HG02938 (cell line): ENCODE measurements at regions not wholly inside any gene's neighbourhood (a gene's known extent, or its start where the extent isn't known, plus 50 kb on each side); places are given as distances from the start of the nearest gene placed in this dataset.
"Not testable (repeated sequence)": the region's sequence is repeated elsewhere in the genome, so short reads cannot be mapped to it uniquely, and the experiment has no call there.

ENCODE experiments used
- ATAC-seq: cut with Tn5 transposase; IDR thresholded peaks from one replicate; pipeline ENCODE4 v1.9.1; 2021; ENCODE audit warnings: mild to moderate bottlenecking, moderate library complexity; ENCODE audit not compliant: unreplicated experiment

- ATAC-seq: no peak
Measured at GRCh38 chr11:130668751-130669150, 220.3 kb downstream of the ADAMTS15 start.

DNA sequence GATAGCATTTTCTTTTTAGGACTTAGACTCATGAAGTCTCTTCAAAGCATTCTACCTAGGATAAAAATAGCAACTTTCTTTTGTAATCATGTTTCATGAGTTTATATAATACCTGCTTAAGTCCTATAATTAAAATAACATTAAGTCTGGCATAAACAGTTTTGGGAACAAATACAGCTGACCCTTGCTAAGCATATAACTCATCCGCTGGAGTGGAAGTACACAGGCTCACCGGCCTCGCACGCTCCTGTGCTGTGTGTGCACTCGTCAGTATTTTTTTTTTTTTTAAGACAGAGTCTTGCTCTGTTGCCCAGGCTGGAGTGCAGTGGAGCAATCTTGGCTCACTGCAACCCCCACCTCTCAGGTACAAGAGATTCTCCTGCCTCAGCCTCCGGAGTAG lies 221.8 kb downstream of the ADAMTS15 start:
- ATAC-seq: no peak

GRCh38 chr11:130671801-130672700 lies 223.6 kb downstream of the ADAMTS15 start:
- no peak for ATAC-seq

DNA sequence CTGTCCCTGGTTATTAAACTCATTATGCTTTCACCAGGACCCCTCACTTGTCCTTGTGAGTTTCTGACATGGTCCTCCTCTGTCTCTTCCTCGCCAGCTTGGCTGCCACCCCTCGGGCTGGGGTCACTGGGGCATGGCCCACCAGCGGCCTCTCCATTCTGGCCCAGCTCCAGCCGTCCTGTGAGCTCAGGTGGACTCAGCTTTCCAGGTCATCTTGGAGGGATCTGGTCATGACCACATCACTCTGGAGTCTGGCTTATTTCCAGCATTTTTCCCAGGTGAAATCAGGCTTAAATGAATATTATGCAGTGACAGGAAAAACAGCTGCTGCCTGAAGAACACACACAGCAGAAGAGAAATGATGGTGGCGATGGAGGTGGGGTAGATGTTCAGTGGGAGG lies 224.5 kb downstream of the ADAMTS15 start:
- ATAC-seq: no peak

DNA sequence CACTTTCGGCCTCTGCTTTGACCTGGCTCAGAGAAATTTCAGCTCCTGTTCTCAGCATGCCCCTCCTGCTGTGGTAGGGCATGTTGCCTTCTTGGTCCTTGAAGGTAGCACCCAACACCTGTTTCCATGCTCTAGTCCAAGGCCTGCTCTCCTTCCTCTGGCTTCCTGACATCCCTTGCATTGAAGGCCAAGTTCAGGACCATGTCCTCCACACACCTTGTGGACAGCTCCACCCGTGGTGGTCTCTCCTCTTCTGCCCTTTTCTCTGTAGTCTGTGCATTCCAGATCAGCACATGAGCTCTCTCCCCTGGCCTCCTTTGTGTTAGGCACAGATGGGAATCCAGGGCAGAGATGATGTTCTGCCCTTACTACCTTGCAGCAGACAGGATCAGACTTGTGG lies 225.3 kb downstream of the ADAMTS15 start:
- no peak for ATAC-seq

DNA sequence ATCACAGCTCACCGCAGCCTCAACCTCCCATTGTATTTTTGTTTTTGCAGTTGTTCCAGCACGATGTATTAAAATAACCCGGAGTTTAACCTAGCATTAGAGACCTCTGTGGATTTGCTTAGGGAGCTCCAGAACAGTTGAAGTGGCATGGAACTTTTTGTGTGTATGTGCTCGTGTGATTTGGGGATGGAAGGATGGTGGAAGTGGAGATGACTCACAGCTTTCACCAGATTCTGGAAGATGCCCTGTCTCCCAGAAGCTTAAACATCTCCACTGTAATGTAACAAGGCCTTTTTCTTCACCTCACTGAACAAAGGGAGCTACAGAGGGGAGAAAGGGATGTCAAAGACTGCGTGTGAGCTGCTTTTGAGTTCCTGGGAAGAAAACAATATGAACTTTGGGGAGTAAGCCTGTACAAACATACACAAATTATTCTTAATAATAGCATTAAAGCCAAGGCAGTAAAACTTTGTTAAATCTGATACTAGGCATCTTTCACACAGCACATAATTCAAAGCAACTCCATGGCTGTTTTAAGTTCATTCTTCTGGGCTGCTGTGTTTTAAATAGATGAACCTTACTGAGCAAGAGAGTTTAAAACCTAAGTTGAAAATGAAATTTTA lies 226.4 kb downstream of the ADAMTS15 start:
- ATAC-seq: no peak

DNA sequence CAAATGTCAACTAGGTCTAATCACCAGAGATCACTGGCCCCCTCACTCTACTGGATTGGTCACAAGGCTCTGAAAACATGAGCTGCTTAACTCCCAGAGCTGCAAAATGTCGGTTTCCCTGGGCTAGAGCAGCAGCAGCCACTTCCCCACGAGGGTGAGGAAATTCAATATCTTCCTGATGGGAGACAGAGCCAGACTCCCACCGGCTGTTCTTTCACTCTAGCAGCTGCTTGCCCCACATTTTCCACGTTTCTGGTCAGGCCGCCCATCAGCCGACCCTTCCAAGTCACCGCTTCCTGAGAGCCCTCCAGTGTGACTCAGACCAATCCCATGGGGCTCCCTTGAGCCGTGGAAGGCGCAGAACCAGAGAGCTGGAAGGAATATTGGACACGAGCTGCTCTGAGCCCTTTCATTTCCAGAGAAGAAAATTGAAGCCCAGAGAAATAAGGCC lies 227.0 kb downstream of the ADAMTS15 start:
- ATAC-seq: no peak

GRCh38 chr11:130675917-130676316 lies 227.5 kb downstream of the ADAMTS15 start:
- ATAC-seq: no peak

- ATAC-seq: no peak
Measured at GRCh38 chr11:130677486-130678153, 229.2 kb downstream of the ADAMTS15 start.

DNA sequence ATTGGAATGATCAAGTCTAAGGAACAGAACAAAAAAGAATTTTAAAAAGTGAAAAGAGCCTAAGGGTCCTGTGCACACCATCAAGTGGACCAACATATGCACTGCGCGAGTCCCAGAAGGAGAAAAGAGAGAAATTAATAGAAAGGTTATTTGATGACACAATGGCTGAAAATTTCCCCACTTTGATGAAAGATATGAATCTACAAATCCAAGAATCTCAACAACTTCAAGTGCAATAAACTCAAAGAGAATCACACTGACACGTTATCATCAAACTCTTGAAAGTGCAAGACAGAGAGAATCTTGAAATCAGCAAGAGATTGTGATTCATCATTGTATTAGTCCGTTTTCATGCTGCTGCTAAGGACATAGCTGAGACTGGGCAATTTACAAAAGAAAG lies 230.8 kb downstream of the ADAMTS15 start:
- no peak for ATAC-seq

GRCh38 chr11:130682471-130682870 lies 233.8 kb downstream of the SNX19 start:
- ATAC-seq: not testable (repeated sequence)

DNA sequence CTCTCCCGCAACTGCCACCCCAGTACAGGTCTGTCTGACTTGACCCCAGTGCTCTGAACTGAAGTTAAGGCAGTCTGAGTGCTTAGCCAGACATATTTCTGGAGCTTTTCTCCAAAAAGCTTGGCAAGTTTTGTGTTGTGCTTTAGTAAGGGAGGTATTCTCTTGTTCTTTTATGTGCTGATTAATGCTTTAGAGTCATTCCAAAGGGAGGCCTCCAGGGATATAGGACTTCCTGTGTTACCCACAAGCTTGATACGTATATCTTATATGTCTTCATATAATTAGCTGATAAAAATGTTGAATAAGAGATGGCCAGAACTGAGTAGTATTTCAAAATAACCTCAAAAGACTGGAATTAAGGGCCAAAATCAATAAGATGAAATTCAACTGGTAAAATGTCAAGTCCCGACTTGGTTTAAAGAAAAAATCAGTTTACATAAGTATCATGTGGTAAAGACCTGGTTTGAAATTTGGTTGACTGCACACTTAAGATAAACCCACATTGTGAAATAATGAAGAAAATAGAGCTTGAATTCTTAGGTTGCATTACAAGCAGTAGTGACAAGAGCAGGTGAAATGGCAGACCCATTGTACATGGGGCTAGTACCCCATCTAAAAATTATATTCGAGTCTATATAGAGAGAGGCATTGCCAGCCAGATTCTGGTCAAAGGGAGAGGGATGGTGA lies 226.9 kb downstream of the SNX19 start:
- ATAC-seq: no peak

- ATAC-seq: no peak
Measured at GRCh38 chr11:130691581-130691980, 224.7 kb downstream of the SNX19 start.

DNA sequence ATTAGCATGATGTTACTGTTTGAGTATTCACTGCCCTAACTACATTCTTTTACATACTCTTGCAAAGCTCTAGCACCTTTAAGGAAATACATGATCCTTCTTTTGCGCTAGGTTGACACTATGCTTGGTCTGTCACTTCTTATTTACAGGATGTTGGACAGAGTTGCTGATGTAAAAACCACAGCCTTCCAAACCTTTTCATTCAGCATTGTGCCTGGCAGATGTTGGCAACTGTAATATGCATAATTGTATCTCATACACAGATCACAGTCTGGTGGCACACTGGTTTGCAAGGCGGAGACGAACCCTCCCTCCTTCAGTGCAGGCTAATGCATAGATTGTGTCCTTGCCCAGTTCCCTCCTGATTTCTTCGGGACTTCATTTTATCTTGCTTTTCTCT lies 224.1 kb downstream of the SNX19 start:
- ATAC-seq: no peak

DNA sequence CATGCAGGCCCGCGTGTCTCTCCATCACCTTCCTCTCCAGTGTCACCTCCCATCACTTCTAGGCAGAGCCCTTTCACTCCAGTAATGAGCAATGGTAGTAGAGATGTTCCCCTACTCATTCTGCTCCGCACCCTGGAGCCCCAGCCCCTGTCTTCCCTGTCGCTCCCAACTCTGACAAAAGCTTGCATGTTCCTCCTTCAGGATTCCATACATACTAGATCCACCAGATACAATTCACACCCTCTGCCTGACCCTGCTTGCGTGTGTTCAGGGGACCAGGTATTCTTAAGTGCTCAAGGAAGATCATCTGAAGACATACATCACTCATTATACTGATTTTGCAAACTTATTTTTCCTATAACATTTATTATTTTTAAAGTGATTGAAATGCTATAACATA lies 222.7 kb downstream of the SNX19 start:
- no peak for ATAC-seq

DNA sequence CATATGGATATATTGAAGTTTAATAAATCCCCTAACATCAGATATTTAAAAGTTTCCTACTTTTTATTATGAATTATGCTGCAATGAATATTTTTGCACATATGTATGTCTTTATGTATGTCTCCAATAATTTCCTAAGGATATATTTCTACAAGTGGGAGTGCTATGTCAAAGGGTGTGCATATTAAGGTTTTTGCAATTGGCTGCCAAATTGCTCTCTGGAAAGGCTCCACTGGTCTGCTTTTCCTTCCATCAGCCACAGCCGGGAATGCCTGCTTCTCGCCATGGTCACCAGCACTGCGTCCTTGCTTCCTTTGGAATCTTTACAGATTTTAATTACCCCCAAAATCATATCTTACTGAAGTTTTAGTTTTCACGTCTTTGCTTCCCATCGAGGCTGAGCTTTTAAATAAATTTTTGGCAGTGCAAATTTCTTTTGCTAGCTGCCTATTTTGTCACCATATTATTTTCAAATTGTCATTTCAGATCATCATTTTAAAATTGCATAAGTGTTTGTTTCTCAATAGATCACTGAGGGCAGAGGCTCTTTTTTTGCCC lies 221.7 kb downstream of the SNX19 start:
- ATAC-seq: no peak

DNA sequence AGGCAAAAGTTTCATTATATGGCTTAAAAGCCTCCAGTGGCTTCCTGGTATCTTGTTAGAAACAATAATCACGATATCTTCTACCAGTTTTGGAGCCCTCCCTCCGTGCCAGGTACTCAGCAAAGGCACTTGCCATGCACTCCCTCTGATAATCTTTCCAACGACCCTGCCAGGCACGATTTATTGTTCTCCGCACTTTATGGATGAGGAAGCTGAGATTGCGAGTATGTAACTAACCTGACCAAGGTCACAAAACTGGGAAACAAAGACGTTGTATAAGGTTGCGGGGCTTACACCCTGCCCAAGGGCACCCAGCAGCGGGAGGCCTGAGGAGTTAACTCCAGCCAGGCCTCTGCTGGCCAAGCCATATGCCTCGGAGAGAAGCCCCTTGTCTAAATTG lies 218.1 kb downstream of the SNX19 start:
- no peak for ATAC-seq

DNA sequence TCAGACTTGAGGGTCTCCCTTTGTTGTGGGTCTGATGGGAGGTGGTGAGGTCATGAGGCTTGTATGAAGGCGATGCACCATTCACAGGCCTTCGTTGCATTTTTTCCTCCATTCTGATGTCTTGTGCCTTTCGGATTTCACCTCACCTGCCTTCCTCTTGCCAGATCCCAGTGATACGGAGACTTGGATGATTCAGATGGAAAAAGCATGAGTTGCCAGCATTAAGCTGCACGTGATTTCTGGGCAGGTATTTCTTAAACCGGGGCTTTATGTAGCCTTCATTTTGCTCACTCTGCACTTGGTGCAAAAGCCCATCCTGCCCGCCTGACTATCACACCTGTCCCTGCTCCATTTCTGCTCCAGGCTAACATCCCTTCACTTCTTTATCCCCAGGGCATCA lies 216.7 kb downstream of the SNX19 start:
- no peak for ATAC-seq

DNA sequence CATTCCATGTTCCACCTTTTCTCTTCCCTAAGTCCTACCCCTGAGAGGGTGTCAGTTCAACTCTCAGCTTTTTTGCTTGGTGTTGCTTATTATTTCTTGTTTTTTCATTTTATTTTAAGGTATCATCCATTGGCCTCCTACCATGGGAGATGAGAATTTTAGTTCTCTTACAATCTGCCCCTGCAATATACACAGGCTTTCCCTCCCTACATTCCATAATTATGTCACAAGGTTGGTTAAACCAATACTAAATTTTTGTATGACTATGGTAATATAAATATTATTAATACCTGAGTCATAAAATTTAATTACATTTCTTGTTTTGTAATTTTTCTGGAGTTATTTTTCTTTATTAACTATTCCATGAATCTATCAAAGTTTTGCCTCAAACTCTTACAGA lies 216.2 kb downstream of the SNX19 start:
- no peak for ATAC-seq

DNA sequence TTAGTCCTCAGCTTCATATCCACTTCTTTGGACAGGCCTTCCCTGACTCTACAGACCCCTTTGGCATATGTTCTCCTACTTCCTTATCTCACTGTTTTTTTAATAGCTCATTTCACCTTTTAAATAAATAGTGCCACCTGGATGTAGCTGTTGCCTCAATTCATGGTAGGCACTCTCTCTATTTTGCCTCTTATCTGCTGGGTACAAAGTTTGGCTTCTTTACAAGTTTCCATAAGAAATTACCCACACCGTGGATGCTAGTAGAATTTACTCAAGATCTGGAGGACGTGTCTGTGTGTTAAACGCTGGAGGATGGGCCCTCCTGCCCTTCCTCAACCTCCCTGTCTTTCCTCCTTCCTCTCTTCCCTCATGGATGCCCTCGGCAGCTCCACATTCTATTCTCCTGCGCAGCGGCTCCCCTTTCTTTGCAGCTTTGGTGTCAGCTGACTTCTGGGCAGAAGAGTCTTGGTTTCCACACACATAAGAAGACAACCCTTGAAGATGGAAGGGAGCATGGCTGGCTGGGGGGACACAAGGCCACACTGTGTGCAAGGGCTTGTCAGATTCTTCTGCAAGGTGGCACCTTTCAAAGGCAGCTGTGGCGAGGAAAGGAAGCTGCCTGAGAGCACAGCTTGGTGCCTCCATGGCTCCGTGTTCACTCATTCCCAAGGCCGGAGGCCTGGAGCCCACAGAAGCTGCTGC lies 212.6 kb downstream of the SNX19 start:
- no peak for ATAC-seq
